ENCODE measurements at regions not wholly inside any gene's neighbourhood (a gene's known extent, or its start where the extent isn't known, plus 50 kb on each side); places are given as distances from the start of the nearest gene placed in this dataset.
"Not testable (repeated sequence)": the region's sequence is repeated elsewhere in the genome, so short reads cannot be mapped to it uniquely, and the experiment has no call there.

DNA sequence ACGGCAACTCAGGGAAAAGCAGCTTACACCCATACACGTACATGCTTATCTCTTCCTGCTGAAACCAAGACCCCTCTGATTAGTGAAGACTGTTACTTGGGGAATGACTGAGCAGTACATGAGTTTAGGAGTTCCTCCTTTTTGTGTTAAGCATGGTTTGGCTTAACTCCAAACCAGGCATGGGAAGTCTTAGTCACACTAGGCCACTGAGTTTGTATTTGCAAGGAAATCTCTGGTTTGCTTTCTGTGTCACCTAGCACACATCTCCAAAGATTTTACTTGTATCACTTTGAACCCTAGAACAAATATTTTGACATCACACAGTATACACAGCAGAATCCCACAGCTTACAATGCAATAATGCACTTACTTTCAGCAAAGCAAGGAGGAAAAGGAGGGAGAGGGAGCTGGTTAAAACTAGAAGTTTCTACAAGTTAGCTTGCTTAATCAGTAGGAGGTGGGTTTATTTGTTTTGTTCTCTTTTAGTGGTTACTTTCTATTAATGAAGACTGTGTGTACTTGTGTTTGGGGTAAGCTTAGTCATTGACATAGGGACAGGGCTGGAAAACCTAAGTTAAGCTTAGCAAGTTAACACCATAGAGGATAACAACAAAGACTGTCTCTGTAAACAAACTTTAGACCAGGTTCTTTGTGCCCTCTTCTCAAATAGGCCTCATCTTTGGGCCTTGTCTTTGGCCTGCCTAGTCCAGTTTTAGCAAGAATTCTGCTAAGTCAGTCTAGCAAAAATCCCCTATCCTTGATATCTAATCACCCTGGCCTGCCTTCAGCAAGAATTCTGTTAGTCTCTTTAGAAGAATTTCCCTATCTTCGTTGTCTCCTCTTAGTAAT lies 219.4 kb downstream of the MREG start:
- DNase-seq: peak; percentile 67 to 71

DNA sequence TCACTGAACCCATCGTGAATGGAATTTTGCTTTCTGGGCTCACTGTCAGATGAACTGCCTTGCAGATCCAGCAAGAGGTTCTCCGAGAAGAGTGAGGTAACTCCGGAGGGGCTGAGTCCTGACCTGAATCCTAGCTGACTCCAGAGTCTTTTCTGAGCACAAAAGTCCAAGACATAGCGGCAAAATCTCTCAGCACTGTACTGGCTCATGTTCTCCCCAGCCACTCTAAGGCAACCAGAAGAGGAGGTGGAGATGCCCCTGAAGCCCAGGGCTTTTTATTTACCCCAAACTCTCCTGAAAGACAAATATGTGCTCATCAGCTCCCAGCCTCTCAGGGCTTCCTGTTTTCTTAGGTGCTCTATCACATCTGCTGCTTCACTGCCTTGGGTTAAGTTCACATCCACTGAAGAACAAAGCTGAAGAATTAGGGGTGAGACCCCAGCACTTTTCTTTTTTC lies 221.8 kb downstream of the MREG start:
- no peak for DNase-seq

DNA sequence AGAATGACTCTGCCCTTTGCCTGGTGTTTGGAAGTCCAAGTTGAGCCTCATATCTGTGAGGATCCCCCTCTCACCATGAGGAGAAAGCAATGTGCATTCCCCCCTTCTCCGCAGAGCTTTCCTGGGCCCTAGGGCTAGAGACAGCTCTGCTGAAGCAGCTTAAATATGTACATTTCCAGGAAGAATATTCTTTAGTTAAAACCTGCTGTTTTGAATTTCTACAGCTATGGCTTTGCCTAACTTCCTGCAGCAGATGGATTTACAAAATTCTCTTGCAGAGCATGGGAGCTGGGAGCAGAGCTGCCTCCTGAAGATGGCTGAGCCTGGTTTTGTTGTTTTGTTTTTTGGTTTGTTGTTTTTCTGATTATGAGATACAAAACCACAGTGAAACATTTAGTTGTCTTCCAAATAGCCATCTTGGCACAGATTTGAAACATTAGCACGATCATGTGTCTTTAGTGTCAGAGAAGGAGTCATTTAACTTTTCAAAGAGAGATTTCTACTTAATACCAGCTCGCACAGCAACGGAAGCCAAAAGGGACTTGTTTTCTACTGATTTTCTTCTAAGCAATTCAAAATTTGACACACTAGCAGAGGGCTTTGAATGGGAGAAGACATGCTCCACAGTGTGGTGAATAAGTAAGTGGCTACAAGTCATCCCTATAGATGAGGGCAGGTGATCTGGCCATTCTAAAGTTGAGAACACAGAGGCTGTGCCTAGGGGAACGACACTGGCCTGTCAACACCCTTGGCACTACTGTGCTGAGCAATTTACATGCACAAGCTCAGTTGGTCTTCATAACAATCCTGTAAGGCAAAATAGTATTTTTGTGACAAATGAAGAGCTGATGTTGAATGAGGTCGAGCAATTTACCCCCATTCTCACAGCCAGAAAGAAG lies 222.6 kb downstream of the MREG start:
- DNase-seq: no peak

DNA sequence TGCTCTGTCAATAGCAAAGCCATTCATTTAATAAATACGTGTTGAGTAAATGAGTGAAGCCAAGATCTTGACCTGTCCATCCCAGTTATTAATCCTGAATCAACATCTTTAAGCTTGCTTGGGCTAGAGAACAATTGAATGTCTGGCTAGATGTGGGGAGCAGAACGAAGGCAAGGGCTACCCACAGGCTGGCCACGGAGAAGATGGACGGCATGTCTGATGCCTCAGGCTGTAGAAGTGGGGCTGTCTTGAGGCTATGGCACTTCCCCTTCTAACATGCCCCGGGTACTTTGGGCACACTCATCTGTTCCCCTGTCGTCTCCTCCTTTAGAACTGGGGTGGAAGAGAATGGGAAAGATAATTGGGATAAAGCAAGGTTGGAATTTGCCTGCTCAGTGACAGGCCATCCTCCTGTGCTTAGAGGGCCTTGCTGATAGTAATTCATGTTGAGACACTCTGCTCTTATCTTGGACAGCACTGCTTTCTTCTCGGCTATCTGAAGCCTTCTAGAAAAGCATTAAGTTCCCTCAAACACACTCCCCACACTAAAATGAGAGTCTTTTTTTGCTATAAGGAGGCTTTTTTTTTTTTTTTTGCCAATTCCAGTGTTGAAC lies 225.7 kb downstream of the MREG start:
- DNase-seq: no peak

DNA sequence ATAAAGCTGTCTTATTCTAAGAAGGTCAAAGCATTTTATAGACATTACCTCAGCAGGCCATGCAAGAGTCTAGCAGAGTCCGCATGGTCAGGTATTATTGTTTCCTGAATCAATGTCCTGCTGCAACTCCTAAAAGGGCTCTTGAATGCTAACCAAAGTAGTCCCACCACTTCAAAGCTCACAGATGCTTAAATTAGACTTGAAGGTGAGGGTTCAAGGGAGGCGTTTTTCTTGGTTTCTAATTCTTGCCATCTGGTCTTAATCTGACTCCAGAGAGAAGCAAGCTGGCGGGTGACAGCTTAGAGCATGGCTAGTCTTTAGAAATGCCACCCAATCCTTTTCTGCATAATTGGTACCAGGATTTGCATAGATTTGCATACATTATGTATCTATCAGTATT lies 226.3 kb downstream of the MREG start:
- no peak for DNase-seq

DNA sequence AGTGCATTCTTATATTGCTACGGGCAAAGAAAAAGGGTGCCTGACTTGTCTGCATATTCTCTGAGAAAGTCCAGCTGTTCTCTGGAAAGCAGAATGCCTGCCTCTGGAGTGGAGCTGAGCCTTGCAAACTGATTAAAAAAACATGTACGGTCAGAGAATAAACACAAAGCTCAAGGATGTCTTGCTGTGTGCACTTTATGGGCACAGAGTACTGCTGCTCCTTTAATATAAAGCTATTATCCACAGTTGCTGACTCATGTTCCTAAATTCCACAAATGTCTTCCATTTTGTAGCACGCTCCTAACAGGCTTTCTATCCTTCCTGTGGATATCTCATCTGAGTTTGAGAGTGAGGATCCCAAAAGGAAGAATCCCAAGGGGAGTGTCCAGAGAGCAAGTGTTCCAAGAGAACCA lies 229.0 kb downstream of the MREG start:
- no peak for DNase-seq

DNA sequence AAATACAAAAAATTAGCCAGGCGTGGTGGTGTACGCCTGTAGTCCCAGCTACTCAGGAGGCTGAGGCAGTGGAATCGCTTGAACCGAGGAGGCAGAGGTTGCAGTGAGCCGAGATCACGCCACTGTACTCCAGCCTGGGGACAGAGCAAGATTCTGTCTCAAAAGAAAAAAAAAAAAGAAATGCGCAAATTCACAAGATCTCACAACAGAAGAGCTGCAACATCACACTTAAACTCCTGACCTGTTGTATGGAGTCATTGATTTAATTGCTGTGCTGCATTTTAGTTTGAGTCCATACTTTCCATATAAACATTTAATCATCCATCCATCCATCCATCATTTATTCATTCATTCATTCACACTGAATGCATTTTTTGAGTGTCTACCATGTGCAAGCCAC lies 229.7 kb downstream of the MREG start:
- DNase-seq: not testable (repeated sequence)

DNA sequence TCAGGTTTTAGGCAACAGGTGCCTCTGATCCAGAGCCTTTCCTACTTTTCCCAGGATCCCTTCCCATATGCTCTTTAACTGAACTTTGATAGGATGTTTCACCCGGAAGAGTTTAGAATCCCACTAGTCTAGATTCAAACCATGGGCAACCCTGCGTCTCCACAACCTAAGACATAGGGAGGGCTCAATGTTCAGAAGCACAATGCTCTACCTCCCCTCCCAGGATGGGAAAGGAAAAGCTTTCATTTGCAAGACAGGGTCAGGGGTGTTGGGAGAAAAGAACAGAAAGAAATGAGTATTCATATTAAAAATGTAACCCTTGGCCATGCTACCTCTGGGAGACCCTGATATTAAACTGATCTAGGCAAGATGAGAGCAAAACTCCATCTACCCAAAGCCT lies 230.4 kb downstream of the MREG start:
- no peak for DNase-seq

DNA sequence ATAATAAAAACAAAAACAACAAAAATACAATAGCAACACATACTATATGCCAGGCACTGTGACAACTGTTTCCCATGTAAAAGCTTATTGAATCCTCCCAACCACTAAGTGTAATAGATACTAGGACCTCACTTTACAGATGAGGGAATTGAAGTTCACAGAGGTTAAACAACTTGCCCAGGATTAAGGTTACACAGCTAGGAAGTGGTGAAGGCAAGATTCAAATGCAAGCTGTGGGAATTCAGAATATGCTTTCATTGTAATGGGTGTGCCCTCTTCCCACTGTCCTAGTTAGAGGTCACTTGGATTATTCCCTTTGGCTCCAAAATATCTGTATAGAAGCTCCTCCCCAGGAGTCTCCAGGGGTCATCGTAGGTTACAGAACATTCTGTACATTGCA lies 231.1 kb downstream of the MREG start:
- no peak for DNase-seq

DNA sequence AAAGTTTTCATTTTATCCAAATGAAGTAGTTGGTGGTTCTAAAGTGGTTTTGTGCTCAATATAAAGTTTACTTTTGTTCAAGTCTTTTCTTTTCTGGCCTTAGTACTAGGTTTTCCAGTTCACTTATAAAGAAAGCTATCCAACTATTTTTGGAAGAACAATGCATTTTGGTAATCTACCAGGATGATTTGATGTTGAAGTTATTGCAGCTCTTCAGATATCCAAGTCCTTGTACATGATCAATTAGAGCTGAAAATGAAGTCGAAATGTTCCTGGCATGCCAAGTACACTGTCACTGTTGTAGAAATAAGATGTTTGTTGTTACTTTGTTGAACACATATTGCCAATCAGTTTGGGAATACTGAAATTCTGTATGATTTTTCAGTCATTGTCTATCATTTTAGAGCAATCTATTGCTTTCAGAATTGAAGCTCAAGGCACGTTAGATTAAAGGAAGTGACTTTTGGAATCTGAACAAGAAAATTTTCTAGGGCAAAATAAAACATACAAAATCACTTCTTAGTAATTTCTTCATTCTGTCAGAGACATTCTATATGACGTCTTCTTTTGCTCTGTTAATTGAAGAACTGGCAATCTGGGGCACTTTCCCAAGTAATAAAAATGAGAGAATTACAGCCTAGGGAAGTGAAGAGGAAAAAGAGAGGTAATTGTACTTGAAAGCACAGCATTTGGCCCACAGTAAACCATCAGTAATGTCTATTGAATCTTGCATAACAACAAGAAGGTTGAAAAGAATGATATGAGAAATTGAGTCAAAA lies 232.3 kb downstream of the MREG start:
- DNase-seq: no peak

DNA sequence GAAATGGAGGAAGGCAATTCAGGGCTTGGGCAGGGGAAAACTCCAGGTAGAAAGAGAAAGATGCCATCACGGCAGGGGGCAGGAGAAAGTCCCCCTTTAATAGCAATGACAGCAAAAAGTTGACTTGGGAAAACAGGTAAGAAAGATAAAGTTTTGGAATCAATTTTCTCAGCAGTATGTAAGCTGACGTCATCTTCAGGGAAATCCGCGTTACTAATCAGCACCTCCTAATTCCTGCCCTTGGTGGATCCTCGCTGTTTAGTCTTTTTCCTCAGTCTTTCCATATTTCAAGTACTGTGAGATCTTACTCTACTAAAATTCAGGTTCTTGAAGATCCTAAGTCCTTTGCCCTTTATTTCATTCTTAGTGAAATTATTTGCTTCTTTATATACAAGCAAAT lies 233.0 kb downstream of the MREG start:
- DNase-seq: no peak

DNA sequence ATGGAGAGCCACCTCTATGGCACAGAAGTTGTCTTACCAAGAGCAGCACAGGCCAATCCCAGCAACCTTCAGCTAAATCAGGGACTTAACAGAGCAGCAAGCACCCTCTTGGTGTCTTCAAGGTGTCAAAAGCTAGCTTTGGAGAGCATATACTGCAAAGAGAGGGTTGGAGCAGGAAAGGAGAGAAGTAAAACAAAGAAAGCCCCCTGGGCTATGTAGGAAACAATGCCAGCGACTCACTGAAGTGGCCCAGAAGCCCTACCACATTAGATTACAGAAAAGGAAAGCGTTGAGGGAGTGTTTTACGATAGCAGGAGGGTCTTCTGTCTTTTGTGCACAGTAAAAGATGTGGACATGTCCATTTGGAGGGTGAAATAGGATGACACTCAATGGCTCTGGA lies 233.4 kb downstream of the MREG start:
- DNase-seq: no peak

DNA sequence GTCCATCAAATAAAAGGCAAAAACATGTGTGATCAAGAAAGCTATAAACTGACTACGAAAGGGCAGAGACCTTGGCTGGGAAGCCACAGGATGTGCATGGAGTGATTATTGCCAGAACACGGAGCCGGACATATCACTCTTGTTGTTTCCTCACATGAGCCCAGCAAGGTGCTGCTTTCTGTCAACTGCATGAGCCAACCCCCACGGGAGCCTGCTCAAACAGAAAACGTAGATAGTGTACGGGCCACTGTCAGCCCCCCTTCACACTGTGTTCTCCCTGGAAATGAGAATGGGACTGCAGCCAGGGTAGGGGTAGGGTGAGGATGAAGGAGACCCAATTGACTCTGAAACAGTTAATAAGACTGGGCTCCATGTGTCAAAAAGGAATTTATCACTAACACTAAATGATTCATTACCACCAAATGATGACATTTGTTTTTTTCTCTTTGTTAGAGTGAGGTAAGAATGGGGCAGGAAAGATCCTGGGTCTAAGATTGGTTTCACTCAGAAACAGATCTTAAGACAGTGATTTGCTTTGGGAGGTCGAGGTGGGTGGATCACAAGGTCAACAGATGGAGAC lies 235.8 kb downstream of the MREG start:
- no peak for DNase-seq

DNA sequence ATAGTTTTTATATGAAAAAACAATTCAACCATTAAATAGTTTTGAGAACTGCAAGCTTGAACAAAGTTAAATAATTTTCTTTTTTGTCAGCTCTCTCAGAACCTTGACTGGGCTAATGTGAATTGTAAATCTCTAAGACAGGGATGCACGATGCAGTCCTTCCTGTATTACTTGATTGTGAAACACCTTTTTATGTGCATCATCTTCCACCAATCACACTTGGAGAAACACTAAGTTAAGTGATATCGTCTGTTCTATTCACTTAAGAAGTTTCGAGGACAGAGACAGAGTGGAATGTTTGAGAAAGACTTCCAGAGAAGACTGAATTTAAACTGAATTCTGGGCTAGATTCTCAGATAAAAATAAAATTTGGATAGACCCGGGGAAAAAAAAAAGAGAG lies 238.2 kb downstream of the MREG start:
- no peak for DNase-seq

DNA sequence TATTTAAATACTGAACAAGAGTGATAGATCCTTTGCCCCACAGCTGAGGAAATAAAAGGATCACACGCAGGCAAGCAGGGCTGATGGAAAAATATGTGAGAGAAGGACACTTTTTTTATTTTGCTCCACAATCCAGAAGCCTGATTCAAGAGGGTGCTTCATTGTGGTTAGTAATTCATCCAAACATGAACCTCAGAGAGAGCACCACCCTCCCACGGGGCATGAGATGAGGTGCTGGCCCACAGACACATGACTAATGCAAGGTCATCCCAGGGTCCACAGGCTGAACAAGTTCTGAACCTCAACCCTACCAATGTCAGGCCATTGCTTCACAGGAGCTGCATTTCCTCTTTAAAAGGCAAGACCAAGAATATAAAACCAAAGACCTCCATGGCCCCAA lies 239.6 kb downstream of the MREG start:
- DNase-seq: no peak

DNA sequence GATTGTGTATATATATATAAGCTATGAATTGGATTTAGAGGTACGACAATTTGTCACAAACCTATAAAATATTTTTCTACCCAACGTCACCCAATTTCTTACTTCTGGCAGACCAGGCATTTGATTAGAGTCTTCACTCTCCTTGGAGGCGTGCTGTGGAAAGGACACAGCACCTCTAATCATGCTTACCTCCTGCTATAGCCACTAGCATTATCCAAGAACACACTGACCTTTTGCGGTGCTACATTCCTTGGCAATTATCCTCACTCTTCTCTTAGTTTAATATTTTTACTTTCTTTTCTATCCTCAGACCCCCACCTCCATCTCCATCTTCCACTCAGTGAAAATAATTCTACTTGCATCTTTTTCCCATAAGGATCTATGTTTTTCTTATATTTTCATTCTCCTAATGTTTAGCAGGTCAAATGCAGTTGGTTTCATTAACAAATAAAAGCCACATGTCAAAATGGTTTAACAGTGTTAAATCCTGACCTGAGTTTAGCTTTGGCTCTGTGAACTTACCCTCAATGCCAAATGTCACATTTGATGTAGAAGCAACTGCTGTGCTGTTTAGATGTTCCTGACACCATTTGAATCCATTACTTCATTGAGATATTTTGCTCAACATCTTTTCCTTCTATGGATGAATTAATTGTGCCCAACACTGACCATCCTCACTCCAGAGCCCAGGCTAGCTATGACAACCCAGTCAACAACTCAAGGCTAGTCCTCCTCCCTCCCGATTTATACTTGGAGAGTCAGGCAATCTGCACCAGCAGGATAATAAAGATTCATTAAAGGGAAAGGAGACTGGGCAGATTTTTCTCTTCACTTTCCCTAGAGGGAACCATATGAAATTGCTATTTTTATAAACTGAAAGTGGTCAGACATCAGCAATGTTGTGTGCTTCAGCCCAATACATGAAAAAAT lies 240.5 kb downstream of the MREG start:
- DNase-seq: no peak

DNA sequence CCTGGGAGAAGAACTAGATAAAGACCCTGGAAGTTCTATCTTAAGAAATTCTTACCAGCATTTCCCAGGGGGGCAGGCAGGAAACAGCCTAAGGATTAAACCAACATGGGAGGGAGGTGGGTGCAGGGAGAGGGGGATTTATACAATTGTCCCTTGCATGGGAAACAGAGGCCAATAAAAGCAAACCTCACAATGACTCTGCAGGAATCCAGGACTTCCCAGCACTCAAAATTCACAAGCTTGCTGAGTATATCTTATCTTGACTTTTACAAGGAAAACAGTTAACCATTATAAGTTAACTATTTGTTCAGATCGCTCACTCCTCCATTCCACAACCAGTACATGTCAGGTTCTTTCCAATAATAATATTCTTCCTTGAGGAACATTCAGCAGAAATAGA lies 241.3 kb downstream of the MREG start:
- DNase-seq: no peak

DNA sequence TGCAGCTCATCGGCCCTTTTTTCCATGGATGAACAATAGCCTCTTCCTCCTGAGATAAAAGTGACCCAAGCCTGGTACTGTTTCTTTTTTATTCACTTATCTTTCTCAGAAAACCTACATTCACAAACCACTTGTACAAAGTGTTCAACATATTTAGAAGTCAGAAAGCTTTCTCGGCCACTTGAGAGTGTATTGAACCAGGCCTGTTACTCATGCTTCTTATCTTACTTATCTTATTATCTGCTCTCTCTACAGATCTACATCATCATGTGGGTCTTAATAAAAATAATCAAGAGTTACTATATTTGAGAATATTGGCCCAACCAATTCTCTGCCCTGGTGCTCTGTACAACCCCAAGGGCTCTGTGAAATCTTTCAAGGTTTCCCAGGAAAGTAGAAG lies 242.1 kb downstream of the MREG start:
- DNase-seq: no peak

DNA sequence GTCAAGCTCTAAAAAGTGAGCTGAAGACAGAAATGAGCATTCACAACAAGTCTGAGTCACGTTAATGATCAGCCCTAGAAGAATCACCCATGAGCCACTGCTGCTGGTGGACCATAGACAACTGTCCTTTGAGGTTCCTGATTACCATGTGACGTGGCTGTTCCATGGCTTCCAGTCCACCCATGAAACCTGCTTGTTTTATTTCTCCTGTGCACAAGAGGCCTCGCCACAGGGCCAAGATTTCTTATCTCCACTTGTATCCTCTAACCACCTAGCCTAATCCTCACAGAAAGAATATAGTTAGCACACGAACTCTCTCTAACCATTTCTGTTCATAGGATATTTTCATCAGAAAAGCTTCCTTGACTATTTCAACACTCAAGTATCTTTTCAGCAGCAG lies 242.7 kb downstream of the MREG start:
- DNase-seq: no peak

DNA sequence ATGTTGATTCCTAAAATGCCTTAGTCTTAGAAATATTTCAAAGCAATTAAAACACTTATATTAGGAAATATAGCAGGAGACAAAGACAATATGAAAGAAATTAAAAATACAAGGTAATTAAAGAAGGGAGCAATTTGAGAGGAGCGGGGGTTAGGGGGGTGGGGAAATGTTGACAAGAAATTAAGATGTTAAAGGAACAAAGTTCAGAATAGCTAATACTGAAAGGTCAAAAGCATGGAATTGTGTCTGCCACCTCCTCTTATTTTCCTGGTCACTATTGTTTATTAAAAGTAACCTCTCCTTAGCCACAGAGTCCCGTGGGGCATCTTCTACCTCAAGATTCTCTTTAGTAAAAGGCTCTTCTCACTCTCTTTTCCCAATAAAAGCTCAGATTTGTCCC lies 244.1 kb downstream of the MREG start:
- DNase-seq: no peak

DNA sequence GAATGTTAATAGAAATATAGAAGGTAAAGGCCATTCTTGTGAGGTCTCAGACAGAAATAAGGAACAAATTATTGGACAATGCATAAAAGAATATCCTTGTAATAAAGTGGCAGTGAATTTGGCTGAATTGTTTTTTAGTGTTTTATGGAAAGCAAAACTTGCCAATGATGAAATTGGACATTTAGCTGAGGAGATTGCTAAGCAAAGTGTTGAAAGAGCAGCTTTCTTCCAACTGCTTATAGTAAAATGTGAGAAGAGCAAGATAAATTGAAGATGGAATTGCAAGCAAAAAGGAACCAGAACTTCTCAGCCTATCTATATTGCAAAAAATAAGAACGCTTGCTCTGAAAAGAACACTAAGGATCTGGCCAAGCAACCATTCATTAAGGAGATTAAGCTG lies 245.7 kb downstream of the MREG start:
- no peak for DNase-seq
